ENCODE measurements at regions not wholly inside any gene's neighbourhood (a gene's known extent, or its start where the extent isn't known, plus 50 kb on each side); places are given as distances from the start of the nearest gene placed in this dataset.

DNA sequence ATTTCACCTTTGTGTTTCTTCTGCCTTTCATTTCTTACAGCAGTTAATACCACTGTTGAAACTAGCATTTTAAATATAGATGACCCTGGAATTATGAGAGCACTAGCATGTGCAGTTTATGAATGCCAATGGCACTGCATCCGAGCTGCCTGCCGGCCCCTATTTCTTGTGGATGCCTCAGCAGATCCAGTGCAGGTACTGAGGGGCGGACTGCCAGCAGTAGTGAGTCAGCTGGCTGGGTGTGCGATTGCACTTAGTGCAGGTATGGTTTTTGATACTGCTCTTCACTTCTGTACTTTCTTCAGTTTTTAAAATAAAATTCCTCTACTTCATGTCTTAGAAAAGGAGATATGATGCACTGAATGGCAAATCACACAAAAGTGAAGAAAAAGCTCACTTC, 453.0 kb downstream of the DIPK2A start:
- no peak for TF ChIP-seq TAF1 (IDR thresholded peaks at IDR 0.05; ENCODE audit: low read depth, low read length)
- no peak for TF ChIP-seq POLR2A (IDR thresholded peaks at IDR 0.05; ENCODE audit: low read depth, low read length)
- no peak for TF ChIP-seq SPI1 (IDR thresholded peaks at IDR 0.05; ENCODE audit: low read depth, low read length)
- TF ChIP-seq POLR2AphosphoS5 (IDR thresholded peaks at IDR 0.05; ENCODE audit: low read depth, low read length) = no peak

Data from GM12891 (cell line).